Erythroblast (primary cell): ENCODE measurements at regions not wholly inside any gene's neighbourhood (a gene's known extent, or its start where the extent isn't known, plus 50 kb on each side); places are given as distances from the start of the nearest gene placed in this dataset.

ENCODE experiments used
- GATA1 ChIP-seq: IDR thresholded peaks from 2 replicates; pipeline ENCODE4 v1.6.1; 2011; ENCODE audit warnings: low read depth, mild to moderate bottlenecking, control low read depth, low read length, moderate library complexity
- POLR2A ChIP-seq: IDR thresholded peaks from 2 replicates; pipeline ENCODE4 v1.6.1; 2011; ENCODE audit warnings: mild to moderate bottlenecking, low read length

- TF ChIP-seq POLR2A (no peak), GATA1 (no peak)
These were observed 64.2 kb upstream of the CASZ1 start for GRCh38 chr1:10860682-10861081.
